HCT116 (cell line): ENCODE measurements at regions not wholly inside any gene's neighbourhood (a gene's known extent, or its start where the extent isn't known, plus 50 kb on each side); places are given as distances from the start of the nearest gene placed in this dataset.

ENCODE experiments used
- ATAC-seq: fragments of 200-7000 bp; cut with Tn5 transposase; 2 replicates; pipeline ENCODE4 v1.9.1; 2020; ENCODE audit warnings: mild to moderate bottlenecking, moderate library complexity
- BruUV-seq: library from RNA; stranded (reverse); fragments of 400-500 nt; replicated peaks from 2 replicates; lab custom pipeline; 2021; lab: Mats Ljungman, UMichigan
- CTCF ChIA-PET: fragments of 300-600 bp; sonication (Branson Sonifier 250); formaldehyde crosslinking; loops from one replicate; lab custom pipeline; 2021; ENCODE audit warnings: antibody characterized with exemption; lab: Charles Lee
- POLR2A ChIA-PET: fragments of 300-600, 350-600 bp; sonication (Branson Sonifier 250); formaldehyde crosslinking; loops from one replicate; lab custom pipeline; 2021; ENCODE audit warnings: antibody characterized with exemption; lab: Charles Lee
- RAD21 ChIA-PET, 2 experiments: fragments of 300-600 bp; sonication (Branson Sonifier 250); formaldehyde crosslinking; loops; one replicate each; lab custom pipeline; 2023; ENCODE audit warnings: low total read pairs in 2 of 2; ENCODE audit not compliant: uncharacterized antibody in 2 of 2, unreplicated experiment in 2 of 2, low non-redundant PET in 1 of 2; lab: Charles Lee
- DNase-seq: peaks from one replicate; pipeline ENCODE4 v3.0.0-alpha.2; 2010; ENCODE audit warnings: low read depth, low spot score
- H2AFZ ChIP-seq: fragments of 200-600 bp; shearing (Covaris generic), sonication (generic); 2 replicates; pipeline ENCODE4 v1.6.1; 2017; ENCODE audit warnings: low read depth, mixed run types, mixed read lengths, antibody characterized with exemption, low read length; ENCODE audit not compliant: poor library complexity, severe bottlenecking
- H3K27ac ChIP-seq: 2 replicates; pipeline ENCODE4 v1.5.1; 2012; ENCODE audit warnings: low read depth, low read length
- H3K27me3 ChIP-seq: fragments of 200-600 bp; sonication (generic); 2 replicates; pipeline ENCODE4 v1.6.1; 2016; ENCODE audit warnings: mixed run types, low read length, mixed read lengths; ENCODE audit not compliant: insufficient read depth
- H3K36me3 ChIP-seq, 2 experiments: fragments of 200-500 bp in 1 of 2; fragments of 200-600 bp in 1 of 2; sonication (Bioruptor generic) in 1 of 2; sonication (generic) in 1 of 2; 2 replicates each; pipeline versions ENCODE4 v1.5.1 to v1.6.1; 2014 to 2016; ENCODE audit warnings: low read length in 2 of 2, inconsistent platforms in 1 of 2, mixed read lengths in 1 of 2, mixed run types in 1 of 2; ENCODE audit not compliant: insufficient read depth in 2 of 2, control insufficient read depth in 1 of 2
- H3K4me1 ChIP-seq, 2 experiments: fragments of 200-600 bp in 1 of 2; sonication (generic) in 1 of 2; 2 replicates each; pipeline versions ENCODE4 v1.5.1 to v1.6.1; 2012 to 2017; ENCODE audit warnings: low read length in 2 of 2, inconsistent platforms in 1 of 2, mild to moderate bottlenecking in 1 of 2, mixed read lengths in 1 of 2, mixed run types in 1 of 2, moderate library complexity in 1 of 2; ENCODE audit not compliant: insufficient read depth in 2 of 2, control insufficient read depth in 1 of 2
- H3K4me2 ChIP-seq: fragments of 200-600 bp; sonication (generic); 2 replicates; pipeline ENCODE4 v1.6.1; 2017; ENCODE audit warnings: mixed run types, low read length, mixed read lengths
- H3K4me3 ChIP-seq, 2 experiments: fragments of 200-600 bp in 1 of 2; sonication (generic) in 1 of 2; replicated peaks in 1 of 2; 2 replicates each; pipeline ENCODE4 v1.5.1; 2011 to 2016; ENCODE audit warnings: low read length in 2 of 2, control low read depth in 1 of 2, low read depth in 1 of 2, mild to moderate bottlenecking in 1 of 2, mixed read lengths in 1 of 2, mixed run types in 1 of 2
- H3K79me2 ChIP-seq: fragments of 200-600 bp; sonication (generic); 2 replicates; pipeline ENCODE4 v1.6.1; 2017; ENCODE audit warnings: mild to moderate bottlenecking, mixed run types, low read length, moderate library complexity, mixed read lengths; ENCODE audit not compliant: insufficient read depth
- H3K9ac ChIP-seq: fragments of 200-600 bp; sonication (generic); 2 replicates; pipeline ENCODE4 v1.6.1; 2016; ENCODE audit warnings: low read length, mixed read lengths
- H3K9me2 ChIP-seq: fragments of 200-600 bp; sonication (generic), shearing (Covaris generic); 2 replicates; pipeline ENCODE4 v1.6.1; 2017; ENCODE audit warnings: mixed run types, mild to moderate bottlenecking, moderate library complexity; ENCODE audit not compliant: insufficient read depth
- H3K9me3 ChIP-seq, 2 experiments: fragments of 200-500 bp in 1 of 2; fragments of 200-600 bp in 1 of 2; sonication (Bioruptor generic) in 1 of 2; sonication (generic) in 1 of 2; 2 replicates each; pipeline ENCODE4 v1.6.1; 2014 to 2017; ENCODE audit warnings: low read length in 2 of 2, mixed read lengths in 2 of 2, inconsistent platforms in 1 of 2, low read depth in 1 of 2, mild to moderate bottlenecking in 1 of 2, mixed run types in 1 of 2, moderate library complexity in 1 of 2; ENCODE audit not compliant: control insufficient read depth in 1 of 2, insufficient read depth in 1 of 2
- H4K20me1 ChIP-seq: fragments of 200-600 bp; sonication (generic), shearing (Covaris generic); 2 replicates; pipeline ENCODE4 v1.6.1; 2017; ENCODE audit warnings: mixed run types, mild to moderate bottlenecking, moderate library complexity; ENCODE audit not compliant: insufficient read depth
- ATF3 ChIP-seq: IDR thresholded peaks from 2 replicates; pipeline ENCODE4 v1.6.1; 2012
- CBX3 ChIP-seq: IDR thresholded peaks from 2 replicates; pipeline ENCODE4 v1.6.1; 2012; ENCODE audit warnings: low read depth
- CEBPB ChIP-seq: IDR thresholded peaks from 2 replicates; pipeline ENCODE4 v1.6.1; 2012; ENCODE audit warnings: low read depth
- ELF1 ChIP-seq: IDR thresholded peaks from 2 replicates; pipeline ENCODE4 v1.6.1; 2012; ENCODE audit warnings: low read depth, borderline replicate concordance
- EZH2phosphoT487 ChIP-seq: fragments of 200-600 bp; IDR thresholded peaks from 2 replicates; pipeline ENCODE4 v1.6.1; 2018; ENCODE audit warnings: antibody characterized with exemption, borderline replicate concordance
- FOSL1 ChIP-seq: IDR thresholded peaks from 2 replicates; pipeline ENCODE4 v1.6.1; 2012; ENCODE audit warnings: low read depth
- MAX ChIP-seq: IDR thresholded peaks from 2 replicates; pipeline ENCODE4 v1.6.1; 2012
- POLR2AphosphoS5 ChIP-seq: IDR thresholded peaks from 2 replicates; pipeline ENCODE4 v1.6.1; 2011; ENCODE audit warnings: mild to moderate bottlenecking, low read depth, low read length, moderate library complexity
- RAD21 ChIP-seq: IDR thresholded peaks from 2 replicates; pipeline ENCODE4 v1.6.1; 2012; ENCODE audit warnings: low read depth, mild to moderate bottlenecking
- REST ChIP-seq: IDR thresholded peaks from 2 replicates; pipeline ENCODE4 v1.6.1; 2012; ENCODE audit warnings: low read depth
- YY1 ChIP-seq: IDR thresholded peaks from 2 replicates; pipeline ENCODE4 v1.6.1; 2011; ENCODE audit warnings: low read length, low read depth, moderate library complexity, mild to moderate bottlenecking; ENCODE audit not compliant: insufficient replicate concordance; ENCODE audit errors: extremely low read depth
- ZFX ChIP-seq: fragments of 450-650 bp; IDR thresholded peaks from 2 replicates; pipeline ENCODE4 v1.6.1; 2017
- ZNF274 ChIP-seq: fragments of 200-500 bp; sonication (Bioruptor generic); IDR thresholded peaks from 2 replicates; pipeline ENCODE4 v1.6.1; 2014; ENCODE audit warnings: mild to moderate bottlenecking, low read depth, low read length, inconsistent platforms
- intact Hi-C: fragments of 100-400 bp; cut with micrococcal nuclease; formaldehyde crosslinking; loops from 2 replicates; pipeline ENCODE4 v1.10.0; 2022

- TF ChIP-seq REST (no peak), POLR2AphosphoS5 (no peak), YY1 (no peak), ATF3 (no peak), EZH2phosphoT487 (no peak)
- TF ChIP-seq, all 23 proteins: peak for 4
These were observed 92.6 kb upstream of the NGF start (continued) for GRCh38 chr1:115430441-115431158.

GRCh38 chr1:115429884-115430283 lies 91.8 kb upstream of the NGF start:
- Histone ChIP-seq H2AFZ (no peak overlapping the region), H3K9me2 (no peaks in the 10 kb centered on the region), H3K4me2 (no peak overlapping the region), H3K79me2 (no peaks in the 10 kb centered on the region), H3K27me3 (no peaks in the 10 kb centered on the region), H3K9me3 (no peaks in the 10 kb centered on the region), H3K4me1 (peaks cover 0 to 36% of the 10 kb centered on the region in 2 experiments; a peak in 2 of 4 replicates), H3K4me3 (no peak overlapping the region), H3K9ac (no peak overlapping the region), H3K36me3 (no peaks in the 10 kb centered on the region), H3K27ac (no peak overlapping the region), H4K20me1 (no peaks in the 10 kb centered on the region)
- ChIA-PET RAD21 (no interaction called here), CTCF (no interaction called here), POLR2A (no interaction called here)
- intact Hi-C loops = no loop called here
- no TSS peak for BruUV-seq
- DNase-seq = no peak
- ATAC-seq = no peak
- TF ChIP-seq ZFX = no peak
- no peak for TF ChIP-seq REST
- TF ChIP-seq CBX3 = no peak
- TF ChIP-seq ATF3 = no peak
- TF ChIP-seq ZNF274 = no peak
- TF ChIP-seq EZH2phosphoT487 = no peak
- no peak for TF ChIP-seq CEBPB
- no peak for TF ChIP-seq ELF1
- TF ChIP-seq RAD21 = no peak
- no peak for TF ChIP-seq FOSL1
- TF ChIP-seq POLR2AphosphoS5 = no peak
- no peak for TF ChIP-seq MAX
